ENCODE measurements at regions not wholly inside any gene's neighbourhood (a gene's known extent, or its start where the extent isn't known, plus 50 kb on each side); places are given as distances from the start of the nearest gene placed in this dataset.

- Histone ChIP-seq H3K27me3 (ENCODE audit: insufficient read depth, low read length, poor library complexity) (peaks cover 3% of the 10 kb centered on the region), H3K27ac (ENCODE audit: low read length) (no peak overlapping the region), H4K20me1 (ENCODE audit: insufficient read depth, low read length) (no peaks in the 10 kb centered on the region), H3K4me3 (ENCODE audit: low read depth in 1 of 2, low read length in 2 of 2) (no peak overlapping the region), H3K9me3 (ENCODE audit: insufficient read depth, low read length, severe bottlenecking) (no peaks in the 10 kb centered on the region), H3K4me1 (ENCODE audit: insufficient read depth, low read length) (no peaks in the 10 kb centered on the region), H3K36me3 (ENCODE audit: insufficient read depth, low read length) (no peaks in the 10 kb centered on the region), H2AFZ (ENCODE audit: low read depth, low read length) (no peak overlapping the region), H3K79me2 (ENCODE audit: insufficient read depth, low read length) (no peaks in the 10 kb centered on the region), H3K4me2 (ENCODE audit: insufficient read depth, low read length) (no peak overlapping the region), H3K9ac (ENCODE audit: low read depth, low read length) (no peak overlapping the region)
- no peak for DNase-seq
- TF ChIP-seq EZH2 (IDR thresholded peaks at IDR 0.05; ENCODE audit: borderline replicate concordance, low read depth, low read length, severe bottlenecking) (no peak), CTCF (IDR thresholded peaks at IDR 0.05; ENCODE audit: borderline replicate concordance, extremely low read depth, low read length, poor library complexity, severe bottlenecking) (no peak)
- no peak for ATAC-seq (ENCODE audit: insufficient read depth, low read depth)
Measured at GRCh38 chr7:8923164-8923806, 489.9 kb downstream of the NXPH1 start.

DNA sequence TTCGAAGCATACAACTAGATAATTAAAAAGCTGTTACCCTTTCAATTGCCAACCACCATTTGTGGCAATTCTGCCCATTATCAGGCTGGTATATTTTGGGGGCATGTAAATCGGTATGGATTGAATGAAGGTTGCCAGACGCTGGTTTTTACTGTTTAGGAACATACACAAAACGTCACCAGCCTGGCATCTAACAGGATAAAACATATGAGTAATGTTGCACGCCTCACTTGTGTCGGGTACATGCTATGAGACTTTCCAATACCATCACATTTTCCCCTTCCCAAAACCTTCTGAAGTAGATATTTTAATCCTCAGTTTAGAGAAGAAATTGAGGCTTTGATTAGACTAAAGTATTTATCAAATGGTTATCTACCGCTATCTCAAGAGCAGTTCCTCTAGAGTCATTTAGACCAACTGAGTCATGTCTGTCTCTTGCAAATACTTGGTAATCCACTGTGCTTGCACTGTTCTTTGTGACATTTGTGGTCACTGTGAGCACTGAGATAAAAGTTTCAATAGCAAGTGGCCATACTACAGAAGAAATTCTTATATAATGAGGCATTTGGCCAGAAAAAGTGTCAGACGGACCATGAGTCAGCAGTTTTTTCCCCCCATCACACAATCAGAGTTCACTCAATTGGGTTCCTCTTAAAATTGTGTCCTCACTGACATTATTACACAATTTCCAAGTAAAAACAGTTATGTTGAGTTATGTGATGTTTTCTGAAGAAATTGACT is 498.7 kb downstream of the NXPH1 start:
- H3K27me3 ChIP-seq (ENCODE audit: insufficient read depth, low read length, poor library complexity) = no peaks in the 10 kb centered on the region
- no peak for ATAC-seq (ENCODE audit: insufficient read depth, low read depth)

DNA sequence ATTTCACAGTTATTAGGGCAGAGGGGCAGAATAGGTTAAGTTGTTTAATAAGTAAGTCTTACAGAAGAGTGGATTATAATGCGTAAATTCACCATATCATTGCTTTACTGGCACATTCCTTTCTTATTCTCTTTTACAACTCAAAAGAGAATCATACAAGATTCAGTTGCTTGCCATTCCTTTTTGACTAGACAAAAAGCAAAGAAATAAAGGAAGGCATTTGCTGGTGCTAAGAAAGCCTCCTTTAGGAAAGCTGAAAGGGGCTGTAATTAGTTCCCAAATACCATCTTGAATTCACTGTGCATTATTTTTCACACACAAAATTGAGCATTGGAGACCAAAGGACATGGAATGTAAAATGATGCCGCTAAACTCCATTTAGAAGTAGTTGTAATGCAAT is 499.3 kb downstream of the NXPH1 start:
- no peak overlapping the region for H2AFZ ChIP-seq (ENCODE audit: low read depth, low read length)

More for the DNA sequence above, 498.7 kb downstream of the NXPH1 start:
- H3K4me1 ChIP-seq (ENCODE audit: insufficient read depth, low read length) = no peaks in the 10 kb centered on the region
- no peak overlapping the region for H2AFZ ChIP-seq (ENCODE audit: low read depth, low read length)
- no peak overlapping the region for H3K4me2 ChIP-seq (ENCODE audit: insufficient read depth, low read length)
- no peaks in the 10 kb centered on the region for H4K20me1 ChIP-seq (ENCODE audit: insufficient read depth, low read length)
- H3K9ac ChIP-seq (ENCODE audit: low read depth, low read length) = no peak overlapping the region
- H3K4me3 ChIP-seq (ENCODE audit: low read depth in 1 of 2, low read length in 2 of 2) = no peak overlapping the region
- no peak for DNase-seq
- TF ChIP-seq CTCF (IDR thresholded peaks at IDR 0.05; ENCODE audit: borderline replicate concordance, extremely low read depth, low read length, poor library complexity, severe bottlenecking) (no peak), EZH2 (IDR thresholded peaks at IDR 0.05; ENCODE audit: borderline replicate concordance, low read depth, low read length, severe bottlenecking) (no peak)
- H3K79me2 ChIP-seq (ENCODE audit: insufficient read depth, low read length) = no peaks in the 10 kb centered on the region
- H3K36me3 ChIP-seq (ENCODE audit: insufficient read depth, low read length) = no peaks in the 10 kb centered on the region
- H3K27ac ChIP-seq (ENCODE audit: low read length) = no peak overlapping the region
- no peaks in the 10 kb centered on the region for H3K9me3 ChIP-seq (ENCODE audit: insufficient read depth, low read length, severe bottlenecking)

More for the DNA sequence above, 499.3 kb downstream of the NXPH1 start:
- no peak for ATAC-seq (ENCODE audit: insufficient read depth, low read depth)
- no peaks in the 10 kb centered on the region for H3K36me3 ChIP-seq (ENCODE audit: insufficient read depth, low read length)
- no peak overlapping the region for H3K9ac ChIP-seq (ENCODE audit: low read depth, low read length)
- no peak overlapping the region for H3K27ac ChIP-seq (ENCODE audit: low read length)
- H3K79me2 ChIP-seq (ENCODE audit: insufficient read depth, low read length) = no peaks in the 10 kb centered on the region
- no peak for DNase-seq
- H3K4me3 ChIP-seq (ENCODE audit: low read depth in 1 of 2, low read length in 2 of 2) = no peak overlapping the region
- no peaks in the 10 kb centered on the region for H3K9me3 ChIP-seq (ENCODE audit: insufficient read depth, low read length, severe bottlenecking)
- no peaks in the 10 kb centered on the region for H3K4me1 ChIP-seq (ENCODE audit: insufficient read depth, low read length)
- no peaks in the 10 kb centered on the region for H4K20me1 ChIP-seq (ENCODE audit: insufficient read depth, low read length)
- no peak overlapping the region for H3K4me2 ChIP-seq (ENCODE audit: insufficient read depth, low read length)
- no peaks in the 10 kb centered on the region for H3K27me3 ChIP-seq (ENCODE audit: insufficient read depth, low read length, poor library complexity)
- no peak for TF ChIP-seq EZH2 (IDR thresholded peaks at IDR 0.05; ENCODE audit: borderline replicate concordance, low read depth, low read length, severe bottlenecking)
- no peak for TF ChIP-seq CTCF (IDR thresholded peaks at IDR 0.05; ENCODE audit: borderline replicate concordance, extremely low read depth, low read length, poor library complexity, severe bottlenecking)
